ENCODE measurements at regions not wholly inside any gene's neighbourhood (a gene's known extent, or its start where the extent isn't known, plus 50 kb on each side); places are given as distances from the start of the nearest gene placed in this dataset.

DNA sequence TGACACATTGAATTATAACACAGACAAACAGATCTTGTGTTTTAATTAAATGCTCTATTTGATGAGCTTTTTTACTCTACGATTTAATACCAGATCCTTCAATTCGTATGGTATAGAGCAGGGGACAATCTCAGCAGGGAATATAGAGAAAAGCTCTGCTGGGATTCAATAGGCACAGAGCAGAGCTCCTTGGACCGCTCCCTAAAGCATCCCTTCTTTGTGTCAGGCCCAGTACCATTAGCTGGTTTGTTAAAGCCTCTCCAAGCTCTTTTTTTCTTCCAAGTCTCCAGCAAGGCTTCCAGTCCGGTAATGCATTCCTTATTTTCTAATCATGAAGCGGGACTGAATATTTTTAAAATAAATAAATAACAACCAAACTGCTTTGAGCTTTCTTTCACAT is 466.0 kb downstream of the NR4A2 start:
- TF ChIP-seq CTCF (IDR thresholded peaks at IDR 0.05) (no peak), EZH2 (IDR thresholded peaks at IDR 0.05; ENCODE audit: borderline replicate concordance, insufficient read depth, low read depth, low read length, poor library complexity, severe bottlenecking) (no peak)

Data from B cell (primary cell).